ENCODE measurements at regions not wholly inside any gene's neighbourhood (a gene's known extent, or its start where the extent isn't known, plus 50 kb on each side); places are given as distances from the start of the nearest gene placed in this dataset.

DNA sequence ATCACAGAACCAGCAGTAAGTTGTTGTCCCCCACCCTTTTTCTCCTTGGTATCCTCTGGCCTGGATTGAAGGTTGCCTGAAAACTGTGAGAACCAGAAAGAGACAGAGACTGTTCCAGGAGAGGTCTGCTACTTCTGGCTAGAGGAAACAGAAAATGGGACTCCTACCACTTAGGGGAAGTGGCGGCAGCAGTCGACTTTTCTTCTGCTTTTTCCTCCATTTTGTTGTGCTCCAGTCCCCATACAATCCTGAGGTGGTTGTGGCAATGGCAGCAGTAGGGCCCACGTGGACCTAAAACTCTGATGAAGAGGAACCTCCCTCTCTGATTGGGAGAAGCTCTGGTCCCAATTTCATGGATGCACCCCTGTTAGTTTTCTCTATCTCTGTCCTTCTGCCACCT is 76.0 kb upstream of the SORL1 start:
- TF ChIP-seq, protein P1, sequence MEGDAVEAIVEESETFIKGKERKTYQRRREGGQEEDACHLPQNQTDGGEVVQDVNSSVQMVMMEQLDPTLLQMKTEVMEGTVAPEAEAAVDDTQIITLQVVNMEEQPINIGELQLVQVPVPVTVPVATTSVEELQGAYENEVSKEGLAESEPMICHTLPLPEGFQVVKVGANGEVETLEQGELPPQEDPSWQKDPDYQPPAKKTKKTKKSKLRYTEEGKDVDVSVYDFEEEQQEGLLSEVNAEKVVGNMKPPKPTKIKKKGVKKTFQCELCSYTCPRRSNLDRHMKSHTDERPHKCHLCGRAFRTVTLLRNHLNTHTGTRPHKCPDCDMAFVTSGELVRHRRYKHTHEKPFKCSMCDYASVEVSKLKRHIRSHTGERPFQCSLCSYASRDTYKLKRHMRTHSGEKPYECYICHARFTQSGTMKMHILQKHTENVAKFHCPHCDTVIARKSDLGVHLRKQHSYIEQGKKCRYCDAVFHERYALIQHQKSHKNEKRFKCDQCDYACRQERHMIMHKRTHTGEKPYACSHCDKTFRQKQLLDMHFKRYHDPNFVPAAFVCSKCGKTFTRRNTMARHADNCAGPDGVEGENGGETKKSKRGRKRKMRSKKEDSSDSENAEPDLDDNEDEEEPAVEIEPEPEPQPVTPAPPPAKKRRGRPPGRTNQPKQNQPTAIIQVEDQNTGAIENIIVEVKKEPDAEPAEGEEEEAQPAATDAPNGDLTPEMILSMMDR (IDR thresholded peaks at IDR 0.05; ENCODE audit: low read length): no peak
- TF ChIP-seq EZH2 (IDR thresholded peaks at IDR 0.05; ENCODE audit: borderline replicate concordance, low read length): no peak
